CD4-positive, alpha-beta T cell (primary cell): ENCODE measurements at regions not wholly inside any gene's neighbourhood (a gene's known extent, or its start where the extent isn't known, plus 50 kb on each side); places are given as distances from the start of the nearest gene placed in this dataset.
"Not testable (repeated sequence)": the region's sequence is repeated elsewhere in the genome, so short reads cannot be mapped to it uniquely, and the experiment has no call there.

Experiments used
- ATAC-seq: fragments of 200-7000 bp; cut with Tn5 transposase; one replicate; pipeline ENCODE4 v1.10.0; 2022; ENCODE audit warnings: mild to moderate bottlenecking; ENCODE audit not compliant: poor library complexity
- CTCF ChIA-PET: fragments of 350-600 bp; sonication (Branson Sonifier 250); formaldehyde crosslinking; loops from one replicate; lab custom pipeline; 2021; ENCODE audit warnings: antibody characterized with exemption, inconsistent platforms; lab: Charles Lee
- POLR2A ChIA-PET: fragments of 350-600 bp; sonication (Branson Sonifier 250); formaldehyde crosslinking; loops from one replicate; lab custom pipeline; 2021; ENCODE audit warnings: antibody characterized with exemption, inconsistent platforms; lab: Charles Lee
- DNase-seq, 14 experiments: peaks; one replicate each; pipeline ENCODE4 v3.0.0-alpha.2; 2013 to 2020; ENCODE audit warnings: mixed read lengths in 2 of 14
- H3K27ac ChIP-seq, 2 donors: one replicate each; pipeline versions ENCODE4 v1.5.1 to v1.7.0; 2013; ENCODE audit warnings: low read length in 2 of 2, low read depth in 1 of 2, mild to moderate bottlenecking in 1 of 2
- H3K27me3 ChIP-seq, 2 experiments: 1 replicate in 1 of 2; 2 replicates in 1 of 2; pipeline versions ENCODE4 v1.6.1 to v1.7.0; 2013; ENCODE audit warnings: low read length in 2 of 2, control low read depth in 1 of 2, mild to moderate bottlenecking in 1 of 2, moderate library complexity in 1 of 2; ENCODE audit not compliant: insufficient read depth in 2 of 2, control insufficient read depth in 1 of 2
- H3K36me3 ChIP-seq: one replicate; pipeline ENCODE4 v1.6.1; 2013; ENCODE audit warnings: low read length, control low read depth; ENCODE audit not compliant: insufficient read depth
- H3K4me1 ChIP-seq: one replicate; pipeline ENCODE4 v1.6.1; 2013; ENCODE audit warnings: low read length, control low read depth; ENCODE audit not compliant: insufficient read depth
- H3K4me3 ChIP-seq: one replicate; pipeline ENCODE4 v1.5.1; 2013; ENCODE audit warnings: mild to moderate bottlenecking, low read length, moderate library complexity
- H3K9me3 ChIP-seq, 2 experiments: 1 replicate in 1 of 2; 2 replicates in 1 of 2; pipeline versions ENCODE4 v1.6.1 to v1.7.0; 2013; ENCODE audit warnings: low read length in 2 of 2, mild to moderate bottlenecking in 2 of 2, control low read depth in 1 of 2, moderate library complexity in 1 of 2; ENCODE audit not compliant: control insufficient read depth in 1 of 2, insufficient read depth in 1 of 2
- H3K27ac Mint-ChIP-seq: one replicate; pipeline ENCODE4 v1.8.0; 2020; ENCODE audit warnings: mixed read lengths
- H3K27me3 Mint-ChIP-seq: one replicate; pipeline ENCODE4 v1.8.0; 2021; ENCODE audit warnings: mixed read lengths
- H3K36me3 Mint-ChIP-seq: one replicate; pipeline ENCODE4 v1.8.0; 2021; ENCODE audit warnings: low read depth, mixed read lengths
- H3K4me1 Mint-ChIP-seq: one replicate; pipeline ENCODE4 v1.8.0; 2021; ENCODE audit warnings: low read depth, mixed read lengths
- H3K4me3 Mint-ChIP-seq: one replicate; pipeline ENCODE4 v1.8.0; 2020; ENCODE audit warnings: mild to moderate bottlenecking, mixed read lengths
- H3K9me3 Mint-ChIP-seq: one replicate; pipeline ENCODE4 v1.8.0; 2020; ENCODE audit warnings: mixed read lengths
- CTCF ChIP-seq: fragments of 200-600 bp; IDR thresholded peaks from one replicate; pipeline ENCODE4 v1.8.0; 2022; ENCODE audit warnings: antibody characterized with exemption, mild to moderate bottlenecking
- intact Hi-C, 2 experiments: fragments of 100-400 bp; cut with DNase I in 1 of 2; cut with micrococcal nuclease in 1 of 2; formaldehyde crosslinking; loops; one replicate each; pipeline versions ENCODE4 v1.15.1 to v1.9.0; 2023 to 2025; cut with DNase I, micrococcal nuclease

- no peaks in the 10 kb centered on the region for H3K36me3 ChIP-seq
- intact Hi-C loops: no loop called here
- no peak overlapping the region for H3K4me3 ChIP-seq
- H3K27me3 ChIP-seq: peaks cover 4% of the 10 kb centered on the region in 2 experiments
- Mint-ChIP-seq H3K27me3 (peaks cover 25% of the 10 kb centered on the region), H3K36me3 (no peaks in the 10 kb centered on the region), H3K9me3 (no peaks in the 10 kb centered on the region), H3K27ac (no peak overlapping the region), H3K4me1 (no peaks in the 10 kb centered on the region), H3K4me3 (no peak overlapping the region)
- no peak overlapping the region for H3K27ac ChIP-seq
- H3K4me1 ChIP-seq: no peaks in the 10 kb centered on the region
- ChIA-PET CTCF (no interaction called here), POLR2A (no interaction called here)
- no peaks in the 10 kb centered on the region for H3K9me3 ChIP-seq
- TF ChIP-seq CTCF: no peak
- ATAC-seq (no peak), DNase-seq (no peak)
These were observed 58.1 kb upstream of the GOT2 start for GRCh38 chr16:58792188-58792587.

GRCh38 chr16:58790816-58791557 lies 56.9 kb upstream of the GOT2 start:
- H3K9me3 ChIP-seq, H3K9me3 Mint-ChIP-seq, ATAC-seq, intact Hi-C loops, POLR2A ChIA-PET, H3K4me3 ChIP-seq, H3K27me3 ChIP-seq, DNase-seq, H3K4me1 ChIP-seq, H3K4me3 Mint-ChIP-seq, H3K27ac Mint-ChIP-seq, H3K36me3 Mint-ChIP-seq, H3K4me1 Mint-ChIP-seq, CTCF ChIA-PET, H3K27ac ChIP-seq, H3K36me3 ChIP-seq: not testable (repeated sequence)
- H3K27me3 Mint-ChIP-seq: peaks cover 29% of the 10 kb centered on the region

- Mint-ChIP-seq H3K36me3 (no peaks in the 10 kb centered on the region), H3K27me3 (peaks cover 26% of the 10 kb centered on the region), H3K27ac (no peak overlapping the region), H3K9me3 (no peaks in the 10 kb centered on the region), H3K4me1 (no peaks in the 10 kb centered on the region), H3K4me3 (no peak overlapping the region)
- no peak overlapping the region for H3K4me3 ChIP-seq
- H3K27ac ChIP-seq: no peak overlapping the region
- TF ChIP-seq CTCF: no peak
- H3K27me3 ChIP-seq: peaks cover 4% of the 10 kb centered on the region in 2 experiments
- no peaks in the 10 kb centered on the region for H3K4me1 ChIP-seq
- H3K36me3 ChIP-seq: no peaks in the 10 kb centered on the region
- ChIA-PET CTCF (no interaction called here), POLR2A (no interaction called here)
- DNase-seq (no peak), ATAC-seq (no peak)
- intact Hi-C loops: no loop called here
- no peaks in the 10 kb centered on the region for H3K9me3 ChIP-seq
These were observed 55.2 kb upstream of the GOT2 start for GRCh38 chr16:58789351-58789750.
